Effector memory CD4-positive, alpha-beta T cell (primary cell): ENCODE measurements at regions not wholly inside any gene's neighbourhood (a gene's known extent, or its start where the extent isn't known, plus 50 kb on each side); places are given as distances from the start of the nearest gene placed in this dataset.
"Not testable (repeated sequence)": the region's sequence is repeated elsewhere in the genome, so short reads cannot be mapped to it uniquely, and the experiment has no call there.

ENCODE experiments used
- DNase-seq, 3 donors: peaks; one replicate each; pipeline ENCODE4 v3.0.0-alpha.2; 2020
- H3K27ac ChIP-seq: 2 replicates; pipeline ENCODE4 v1.7.0; 2013; ENCODE audit warnings: mild to moderate bottlenecking, low read length, moderate library complexity; ENCODE audit not compliant: insufficient read depth, poor library complexity, severe bottlenecking
- H3K27me3 ChIP-seq: replicated peaks from 2 replicates; pipeline ENCODE4 v1.7.0; 2013; ENCODE audit warnings: mild to moderate bottlenecking, low read length; ENCODE audit not compliant: insufficient read depth, control insufficient read depth, poor library complexity, severe bottlenecking
- H3K36me3 ChIP-seq: 2 replicates; pipeline ENCODE4 v1.7.0; 2013; ENCODE audit warnings: mild to moderate bottlenecking, low read length, moderate library complexity; ENCODE audit not compliant: control insufficient read depth, insufficient read depth
- H3K4me1 ChIP-seq: 2 replicates; pipeline ENCODE4 v1.7.0; 2013; ENCODE audit warnings: low read length, mild to moderate bottlenecking; ENCODE audit not compliant: control insufficient read depth, insufficient read depth, poor library complexity, severe bottlenecking
- H3K4me3 ChIP-seq: 2 replicates; pipeline ENCODE4 v1.7.0; 2013; ENCODE audit warnings: low read length, low read depth, mild to moderate bottlenecking; ENCODE audit not compliant: insufficient read depth, poor library complexity, severe bottlenecking
- H3K9me3 ChIP-seq: 2 replicates; pipeline ENCODE4 v1.7.0; 2013; ENCODE audit warnings: mild to moderate bottlenecking, low read length, moderate library complexity; ENCODE audit not compliant: control insufficient read depth

DNA sequence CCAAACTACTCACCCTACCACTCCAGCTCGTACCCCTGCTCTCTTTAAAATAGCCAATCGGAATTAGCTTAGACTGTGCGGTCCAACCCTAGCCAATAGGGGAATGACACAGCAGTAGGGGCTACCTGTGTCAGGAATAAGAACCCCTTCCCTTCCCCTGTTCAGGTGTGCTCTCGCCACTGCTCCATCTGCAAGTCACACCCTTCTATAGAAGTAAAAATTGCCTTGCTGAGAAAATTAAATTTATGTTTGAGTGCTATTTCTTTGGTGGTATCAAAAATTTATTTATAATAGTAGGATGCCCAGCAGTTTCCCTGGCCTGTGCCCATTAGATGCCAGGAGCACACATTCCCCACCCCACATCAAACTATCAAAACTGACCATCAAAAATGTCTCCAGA, 304.7 kb upstream of the CDYL start:
- not testable (repeated sequence) for H3K4me1 ChIP-seq, H3K4me3 ChIP-seq, DNase-seq, H3K27ac ChIP-seq, H3K9me3 ChIP-seq, H3K36me3 ChIP-seq, H3K27me3 ChIP-seq

- Histone ChIP-seq H3K27ac (no peak overlapping the region), H3K27me3 (no peaks in the 10 kb centered on the region), H3K4me1 (no peaks in the 10 kb centered on the region)
Observed at GRCh38 chr6:4470698-4471210, 305.4 kb upstream of the CDYL start.

GRCh38 chr6:4466769-4467480, 309.3 kb upstream of the CDYL start:
- Histone ChIP-seq H3K4me3 (no peak overlapping the region), H3K4me1 (no peaks in the 10 kb centered on the region), H3K36me3 (no peaks in the 10 kb centered on the region), H3K27ac (no peak overlapping the region), H3K27me3 (no peaks in the 10 kb centered on the region), H3K9me3 (no peaks in the 10 kb centered on the region)
- no peak for DNase-seq

More at GRCh38 chr6:4470698-4471210, 305.4 kb upstream of the CDYL start:
- Histone ChIP-seq H3K4me3 (no peak overlapping the region), H3K36me3 (no peaks in the 10 kb centered on the region), H3K9me3 (no peaks in the 10 kb centered on the region)
- DNase-seq = no peak

- DNase-seq = no peak
- no peaks in the 10 kb centered on the region for H3K4me1 ChIP-seq
Observed at GRCh38 chr6:4466261-4466660, 309.9 kb upstream of the CDYL start.

DNA sequence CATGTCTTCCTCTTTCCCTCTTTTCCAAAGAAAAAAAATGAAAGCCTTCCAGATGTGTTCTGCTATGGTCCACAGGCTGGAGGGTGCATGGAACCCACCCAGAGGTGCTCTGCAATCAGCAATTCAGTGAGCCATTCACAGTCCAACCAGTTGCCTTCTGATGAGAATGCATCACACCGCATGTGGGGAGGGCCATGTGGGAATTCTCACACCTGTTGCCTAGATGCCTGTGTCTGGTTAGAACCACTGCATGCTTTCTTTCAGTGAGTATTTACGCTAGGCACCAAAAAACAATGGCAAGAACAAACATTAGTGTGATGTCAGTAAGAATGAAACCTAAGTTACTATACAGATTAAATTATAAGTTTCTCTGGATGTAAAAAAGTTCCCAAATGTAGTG, 311.6 kb upstream of the CDYL start:
- Histone ChIP-seq H3K27me3 (no peaks in the 10 kb centered on the region), H3K4me3 (no peak overlapping the region)

More at GRCh38 chr6:4466261-4466660, 309.9 kb upstream of the CDYL start:
- H3K4me3 ChIP-seq = no peak overlapping the region
- H3K27me3 ChIP-seq = no peaks in the 10 kb centered on the region
- no peak overlapping the region for H3K27ac ChIP-seq
- no peaks in the 10 kb centered on the region for H3K36me3 ChIP-seq
- no peaks in the 10 kb centered on the region for H3K9me3 ChIP-seq

DNA sequence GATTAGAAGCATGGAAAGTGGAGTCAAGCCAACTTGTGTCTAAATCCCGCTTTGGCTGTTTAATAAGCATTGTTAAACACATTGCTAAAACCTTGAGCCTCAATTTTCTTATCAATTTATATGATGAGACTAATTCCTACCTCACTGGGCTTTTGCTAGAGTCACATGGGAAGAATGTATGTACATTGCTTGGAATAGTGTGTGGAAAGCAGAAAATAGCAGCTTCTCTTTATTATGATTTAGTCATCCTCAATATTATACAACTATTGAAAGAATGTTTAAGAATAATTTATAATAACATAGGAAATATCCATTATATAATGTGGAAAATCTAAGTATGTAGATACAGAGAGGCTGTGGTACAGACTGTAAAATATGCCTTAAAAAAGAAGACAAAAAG, 313.0 kb upstream of the CDYL start:
- DNase-seq = no peak
- H3K36me3 ChIP-seq = no peaks in the 10 kb centered on the region
- H3K27ac ChIP-seq = no peak overlapping the region
- no peaks in the 10 kb centered on the region for H3K27me3 ChIP-seq
- H3K4me3 ChIP-seq = no peak overlapping the region
- no peaks in the 10 kb centered on the region for H3K9me3 ChIP-seq
- no peaks in the 10 kb centered on the region for H3K4me1 ChIP-seq

More for the DNA sequence above, 311.6 kb upstream of the CDYL start:
- H3K9me3 ChIP-seq = no peaks in the 10 kb centered on the region
- no peak for DNase-seq
- H3K4me1 ChIP-seq = no peaks in the 10 kb centered on the region
- no peaks in the 10 kb centered on the region for H3K36me3 ChIP-seq
- H3K27ac ChIP-seq = no peak overlapping the region

- no peaks in the 10 kb centered on the region for H3K9me3 ChIP-seq
- DNase-seq = no peak
- H3K27me3 ChIP-seq = no peaks in the 10 kb centered on the region
- H3K4me3 ChIP-seq = no peak overlapping the region
- no peaks in the 10 kb centered on the region for H3K4me1 ChIP-seq
- no peak overlapping the region for H3K27ac ChIP-seq
- H3K36me3 ChIP-seq = no peaks in the 10 kb centered on the region
Observed at GRCh38 chr6:4460586-4461475, 315.4 kb upstream of the CDYL start.

DNA sequence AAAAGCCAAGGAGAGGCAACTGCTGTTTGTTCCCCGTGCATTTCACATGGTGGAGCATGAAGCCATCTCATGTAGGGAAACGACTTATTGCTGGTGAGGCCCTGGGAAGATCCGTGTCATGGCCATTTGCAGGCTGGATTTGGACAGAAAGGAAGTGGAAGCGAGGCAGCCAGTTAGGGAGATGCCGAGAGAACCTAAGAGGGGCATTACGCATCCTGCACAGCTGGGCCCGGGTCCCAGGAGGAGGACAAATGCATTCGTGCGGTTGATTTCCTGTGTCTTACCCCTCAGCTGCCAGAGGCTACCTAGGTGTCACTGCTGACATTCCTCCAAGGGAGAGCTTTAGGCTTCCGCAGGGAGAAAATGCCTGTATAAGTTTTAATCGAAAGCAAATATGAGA, 316.2 kb upstream of the CDYL start:
- DNase-seq = no peak
- Histone ChIP-seq H3K4me1 (no peaks in the 10 kb centered on the region), H3K4me3 (no peak overlapping the region), H3K36me3 (no peaks in the 10 kb centered on the region), H3K27me3 (no peaks in the 10 kb centered on the region), H3K27ac (no peak overlapping the region), H3K9me3 (no peaks in the 10 kb centered on the region)

DNA sequence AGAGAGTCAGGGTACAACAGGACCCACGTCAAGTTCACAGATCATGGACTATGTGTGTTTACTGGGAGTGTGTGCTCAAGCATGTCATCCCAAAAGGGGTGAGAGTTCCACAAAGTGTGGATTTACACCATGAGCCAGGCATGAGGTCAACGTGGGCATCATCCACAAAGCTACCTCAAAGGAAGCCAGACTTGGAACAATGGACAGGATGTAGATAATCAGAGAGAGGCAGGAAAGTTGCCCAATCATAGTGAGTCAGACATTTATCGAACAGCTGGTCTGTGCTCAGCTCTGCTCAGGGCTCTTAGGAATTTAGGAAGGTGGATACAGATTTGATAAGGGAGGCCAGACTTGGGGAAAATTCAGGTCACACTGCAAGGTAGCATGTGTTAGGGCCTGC, 317.2 kb upstream of the CDYL start:
- Histone ChIP-seq H3K36me3 (no peaks in the 10 kb centered on the region), H3K4me1 (no peaks in the 10 kb centered on the region), H3K4me3 (no peak overlapping the region), H3K27me3 (no peaks in the 10 kb centered on the region), H3K9me3 (no peaks in the 10 kb centered on the region), H3K27ac (no peak overlapping the region)
- no peak for DNase-seq

GRCh38 chr6:4451718-4452117, 316.3 kb upstream of the ECI2 start:
- H3K27me3 ChIP-seq = no peaks in the 10 kb centered on the region
- no peak for DNase-seq
- no peaks in the 10 kb centered on the region for H3K4me1 ChIP-seq
- H3K9me3 ChIP-seq = no peaks in the 10 kb centered on the region
- H3K27ac ChIP-seq = no peak overlapping the region
- no peaks in the 10 kb centered on the region for H3K36me3 ChIP-seq
- no peak overlapping the region for H3K4me3 ChIP-seq
